Progenitor cell of endocrine pancreas (in vitro differentiated cells): ENCODE measurements at regions not wholly inside any gene's neighbourhood (a gene's known extent, or its start where the extent isn't known, plus 50 kb on each side); places are given as distances from the start of the nearest gene placed in this dataset.

ENCODE experiments used
- DNase-seq: peaks from one replicate; pipeline ENCODE4 v3.0.0; 2021; ENCODE audit warnings: low spot score; ENCODE audit not compliant: unreplicated experiment
- H3K27ac Mint-ChIP-seq: 2 replicates; pipeline ENCODE4 v1.8.0; 2021; ENCODE audit warnings: mild to moderate bottlenecking, moderate library complexity, mixed read lengths
- H3K27me3 Mint-ChIP-seq: 2 replicates; pipeline ENCODE4 v1.8.0; 2021; ENCODE audit warnings: mixed read lengths
- H3K36me3 Mint-ChIP-seq: 2 replicates; pipeline ENCODE4 v1.8.0; 2022; ENCODE audit warnings: mixed read lengths; ENCODE audit not compliant: insufficient read depth
- H3K4me1 Mint-ChIP-seq: 2 replicates; pipeline ENCODE4 v1.8.0; 2021; ENCODE audit warnings: low read depth, mixed read lengths
- H3K4me3 Mint-ChIP-seq: 2 replicates; pipeline ENCODE4 v1.8.0; 2021; ENCODE audit warnings: low read depth, mild to moderate bottlenecking, moderate library complexity, mixed read lengths
- H3K9me3 Mint-ChIP-seq: 2 replicates; pipeline ENCODE4 v1.8.0; 2021; ENCODE audit warnings: low read depth, mixed read lengths
- CTCF ChIP-seq: fragments of 200-600 bp; sonication (generic); IDR thresholded peaks from one replicate; pipeline ENCODE4 v1.5.0; 2021; ENCODE audit warnings: antibody characterized with exemption, mild to moderate bottlenecking; ENCODE audit not compliant: unreplicated experiment

- H3K27me3 Mint-ChIP-seq: no peaks in the 10 kb centered on the region
- H3K4me1 Mint-ChIP-seq: no peaks in the 10 kb centered on the region
- no peak for TF ChIP-seq CTCF
- no peak overlapping the region for H3K4me3 Mint-ChIP-seq
- H3K27ac Mint-ChIP-seq: no peak overlapping the region
- H3K36me3 Mint-ChIP-seq: no peaks in the 10 kb centered on the region
- no peaks in the 10 kb centered on the region for H3K9me3 Mint-ChIP-seq
- DNase-seq: no peak
Measured at GRCh38 chr20:55116598-55116997, 641.2 kb downstream of the DOK5 start.

GRCh38 chr20:55103188-55103587 is 627.8 kb downstream of the DOK5 start:
- Mint-ChIP-seq H3K9me3 (peaks cover 2% of the 10 kb centered on the region), H3K36me3 (no peaks in the 10 kb centered on the region), H3K4me1 (peaks cover 3% of the 10 kb centered on the region), H3K27ac (no peak overlapping the region), H3K4me3 (no peak overlapping the region), H3K27me3 (no peaks in the 10 kb centered on the region)
- no peak for DNase-seq
- no peak for TF ChIP-seq CTCF

GRCh38 chr20:55099251-55099650 is 623.9 kb downstream of the DOK5 start:
- H3K27ac Mint-ChIP-seq: no peak overlapping the region

GRCh38 chr20:55097621-55098020 is 622.2 kb downstream of the DOK5 start:
- TF ChIP-seq CTCF: no peak
- no peaks in the 10 kb centered on the region for H3K36me3 Mint-ChIP-seq
- H3K9me3 Mint-ChIP-seq: peaks cover 3% of the 10 kb centered on the region
- H3K4me3 Mint-ChIP-seq: no peak overlapping the region
- no peak overlapping the region for H3K27ac Mint-ChIP-seq
- DNase-seq: no peak
- H3K4me1 Mint-ChIP-seq: peaks cover 8% of the 10 kb centered on the region
- no peaks in the 10 kb centered on the region for H3K27me3 Mint-ChIP-seq

More at GRCh38 chr20:55099251-55099650, 623.9 kb downstream of the DOK5 start:
- no peak overlapping the region for H3K4me3 Mint-ChIP-seq
- H3K4me1 Mint-ChIP-seq: peaks cover 11% of the 10 kb centered on the region
- peaks cover 2% of the 10 kb centered on the region for H3K9me3 Mint-ChIP-seq
- no peak for TF ChIP-seq CTCF
- H3K36me3 Mint-ChIP-seq: no peaks in the 10 kb centered on the region
- H3K27me3 Mint-ChIP-seq: no peaks in the 10 kb centered on the region
- DNase-seq: no peak

- no peak overlapping the region for H3K4me3 Mint-ChIP-seq
- H3K9me3 Mint-ChIP-seq: peaks cover 3% of the 10 kb centered on the region
- H3K27ac Mint-ChIP-seq: peak overlapping the region; percentile 9
- TF ChIP-seq CTCF: no peak
- no peaks in the 10 kb centered on the region for H3K36me3 Mint-ChIP-seq
- no peak for DNase-seq
- no peaks in the 10 kb centered on the region for H3K27me3 Mint-ChIP-seq
- H3K4me1 Mint-ChIP-seq: peaks cover 8% of the 10 kb centered on the region
Measured at GRCh38 chr20:55095745-55096400, 620.5 kb downstream of the DOK5 start.
